ENCODE measurements at regions not wholly inside any gene's neighbourhood (a gene's known extent, or its start where the extent isn't known, plus 50 kb on each side); places are given as distances from the start of the nearest gene placed in this dataset.

DNA sequence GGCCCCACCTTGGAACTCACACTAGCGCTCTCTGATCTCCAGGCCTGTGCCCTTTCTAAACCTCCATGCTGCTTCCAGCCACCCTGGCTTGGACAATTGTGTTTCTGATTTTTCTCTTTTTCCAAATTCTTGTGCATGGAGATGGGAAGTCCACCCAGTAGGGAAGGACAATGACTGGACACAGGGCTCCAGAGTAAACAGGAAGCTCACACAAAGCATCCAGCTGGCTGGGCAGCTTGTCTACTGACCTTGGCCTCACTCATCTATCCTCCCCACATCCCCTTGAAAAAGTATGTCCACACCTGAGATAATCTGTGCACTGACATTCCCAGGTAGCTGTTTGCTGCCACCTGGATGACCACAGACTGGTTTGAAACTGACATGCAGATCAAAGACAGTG, 331.2 kb upstream of the MAF start:
- TF ChIP-seq FOXA1 (IDR thresholded peaks at IDR 0.05), result no peak
- no peak for TF ChIP-seq SP1 (IDR thresholded peaks at IDR 0.05)
- no peak for TF ChIP-seq FOXK2 (IDR thresholded peaks at IDR 0.05)
- TF ChIP-seq FOXM1 (IDR thresholded peaks at IDR 0.05; ENCODE audit: borderline replicate concordance), result no peak
- no peak for TF ChIP-seq NFRKB (IDR thresholded peaks at IDR 0.05)
- TF ChIP-seq SUZ12 (IDR thresholded peaks at IDR 0.05), result no peak
- TF ChIP-seq BHLHE40 (IDR thresholded peaks at IDR 0.05; ENCODE audit: borderline replicate concordance), result no peak
- no peak for TF ChIP-seq L3MBTL2 (conservative IDR thresholded peaks at IDR 0.05)
- no peak for TF ChIP-seq TARDBP (IDR thresholded peaks at IDR 0.05)
- no peak for TF ChIP-seq PKNOX1 (IDR thresholded peaks at IDR 0.05)
- TF ChIP-seq CTBP1 (IDR thresholded peaks at IDR 0.05; ENCODE audit: borderline replicate concordance), result no peak
- TF ChIP-seq ELF4 (IDR thresholded peaks at IDR 0.05), result no peak
- no peak for TF ChIP-seq LEF1 (IDR thresholded peaks at IDR 0.05; ENCODE audit: borderline replicate concordance)
